NCI-H146 treated with DMSO at 0.1 percent for 48 hours (cell line): ENCODE measurements at regions not wholly inside any gene's neighbourhood (a gene's known extent, or its start where the extent isn't known, plus 50 kb on each side); places are given as distances from the start of the nearest gene placed in this dataset.

Experiments
- DNase-seq: peaks from one replicate; lab custom pipeline; 2025; ENCODE audit not compliant: unreplicated experiment; lab: John Stamatoyannopoulos, UW

DNA sequence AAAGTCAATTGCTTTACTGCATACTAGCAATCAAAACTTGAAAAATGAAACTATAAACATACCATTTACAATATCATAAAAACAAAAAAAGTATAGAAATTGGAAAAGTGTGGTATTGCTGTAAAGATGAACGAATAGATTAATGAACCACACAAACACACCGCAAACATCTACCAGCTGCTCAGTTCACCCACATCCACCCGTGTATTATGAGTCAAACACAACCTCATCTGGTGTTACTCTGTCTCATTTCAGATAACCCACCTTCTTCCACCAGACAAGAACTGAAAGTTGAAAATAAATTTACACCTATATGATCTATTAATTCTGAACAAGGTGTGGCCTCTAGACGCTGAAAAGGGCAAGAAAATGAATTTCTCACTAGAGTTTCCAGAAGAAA, 53.3 kb downstream of the BLID start:
- DNase-seq: no peak

DNA sequence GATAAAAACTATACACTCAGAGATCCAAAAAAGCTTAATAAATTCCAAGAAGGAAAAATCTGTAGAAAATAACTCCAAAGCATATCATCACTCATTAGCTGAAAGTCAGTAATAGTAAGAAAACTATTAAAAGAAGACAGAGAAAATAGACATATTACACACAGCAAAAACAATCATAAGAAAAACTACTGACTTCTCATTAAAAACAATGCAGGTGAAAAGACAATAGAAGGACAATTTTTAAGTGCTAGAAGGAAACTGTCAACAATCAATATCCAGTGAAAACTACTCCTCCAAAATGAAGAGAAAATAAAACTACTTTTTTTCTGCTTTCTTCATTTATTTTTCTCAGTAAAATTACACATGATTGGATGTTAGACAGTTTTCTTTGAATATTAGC, 56.5 kb downstream of the BLID start:
- no peak for DNase-seq

DNA sequence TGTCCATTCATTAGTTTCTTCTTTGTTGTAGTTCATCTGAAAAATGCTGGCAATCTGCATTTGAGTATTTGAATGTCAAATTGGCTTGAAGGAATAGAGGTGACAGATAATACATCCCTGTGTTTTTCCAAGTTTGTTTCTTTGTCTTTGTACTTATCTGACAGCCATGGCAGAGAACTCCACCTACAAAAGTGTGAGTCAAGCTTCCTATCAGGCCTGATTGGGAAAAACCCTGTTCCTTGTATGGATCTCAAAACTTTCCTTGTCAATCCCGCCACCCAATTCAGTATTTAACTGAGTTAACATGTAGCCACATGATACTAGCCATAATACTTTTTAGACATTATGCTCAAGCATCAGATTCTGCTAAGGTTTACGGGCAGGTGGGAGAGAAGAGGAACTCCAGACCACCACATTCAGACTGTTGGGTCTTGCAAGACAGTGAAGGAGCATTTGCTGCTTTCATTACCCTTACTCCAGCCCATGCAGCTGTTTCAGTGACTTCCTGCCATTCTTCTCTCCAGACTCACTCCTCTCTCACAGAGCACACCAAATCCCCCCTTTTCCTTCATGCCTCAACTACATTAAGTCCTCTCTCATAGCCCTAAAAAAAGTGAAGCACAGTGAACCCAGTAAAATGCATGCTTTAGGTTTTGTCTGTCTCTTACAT, 65.9 kb downstream of the BLID start:
- DNase-seq: no peak

DNA sequence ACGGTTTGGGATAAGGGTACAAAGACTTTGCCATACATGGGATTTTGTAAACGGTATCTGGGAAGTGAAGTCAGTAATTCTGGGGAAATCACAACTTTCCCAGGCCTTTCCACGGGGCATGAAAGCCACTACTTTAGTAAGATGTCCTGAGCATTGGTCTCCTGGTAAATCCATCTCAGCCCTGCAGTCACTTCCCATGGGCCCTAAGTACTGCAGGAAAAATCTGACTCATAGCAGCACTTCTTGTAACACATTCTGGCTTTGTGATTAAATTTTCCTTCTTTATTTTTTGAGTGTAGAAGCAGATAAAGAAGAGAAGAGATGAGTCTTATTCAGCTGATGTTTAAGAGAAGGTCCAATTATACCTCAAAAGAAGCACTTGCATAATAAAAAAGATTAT, 67.6 kb downstream of the BLID start:
- DNase-seq: no peak

DNA sequence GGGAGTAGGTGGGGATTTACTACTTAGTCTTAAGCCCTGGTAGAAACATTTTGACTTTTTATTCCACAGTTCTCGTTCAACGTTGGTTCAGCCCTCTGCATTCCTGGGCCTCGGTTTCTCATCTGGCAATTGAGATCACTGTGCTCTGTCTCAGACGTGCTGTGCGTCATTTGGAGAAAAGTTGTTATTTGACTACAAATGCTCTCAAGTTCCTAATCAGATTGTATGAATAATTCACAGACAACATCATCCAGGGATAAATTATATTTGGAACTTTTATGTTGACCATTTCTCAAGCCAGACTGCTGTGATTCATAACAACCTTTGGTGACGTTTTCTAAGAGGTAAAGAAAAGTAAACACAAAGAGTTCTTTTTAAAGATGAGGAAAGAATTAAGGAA, 69.2 kb downstream of the BLID start:
- DNase-seq: no peak

DNA sequence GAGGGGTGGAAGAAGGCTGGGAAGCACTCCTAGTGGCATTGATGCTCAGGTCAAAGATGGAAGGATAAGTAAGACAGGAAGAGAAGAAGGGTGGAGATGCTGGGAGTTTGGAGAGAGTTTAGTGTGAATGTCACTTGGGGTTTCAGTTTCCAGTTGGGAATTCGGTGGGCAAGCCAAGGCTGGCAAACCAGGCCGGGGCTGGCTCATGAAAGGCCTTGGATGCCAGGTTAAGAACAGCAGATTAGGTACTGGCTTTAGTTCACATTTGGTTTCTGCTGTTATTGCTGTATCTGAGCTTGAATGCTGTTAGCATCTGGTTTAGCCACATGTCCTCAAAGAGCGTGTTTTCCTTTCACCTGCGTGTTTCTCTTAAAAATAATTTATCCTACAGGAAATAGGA, 69.6 kb downstream of the BLID start:
- DNase-seq: no peak

DNA sequence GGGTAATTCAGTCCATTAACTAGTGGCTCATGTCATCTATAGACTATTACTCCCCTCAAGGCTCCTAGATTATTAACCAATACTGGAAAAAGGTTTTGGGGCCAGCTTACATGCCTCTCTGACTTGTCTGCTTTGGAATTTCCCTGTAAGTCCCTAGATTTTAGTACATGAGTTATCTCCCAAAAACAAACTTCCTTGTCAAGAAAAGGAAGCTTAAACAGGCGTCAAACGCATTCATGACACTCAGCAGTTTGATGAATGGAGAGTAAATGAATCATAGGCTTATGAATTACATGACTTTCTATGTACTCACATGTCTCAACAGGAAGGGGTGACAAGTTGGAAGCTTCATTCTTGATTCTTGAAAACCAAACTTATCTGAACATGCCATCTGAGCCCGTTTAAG, 70.8 kb downstream of the BLID start:
- DNase-seq: no peak

DNA sequence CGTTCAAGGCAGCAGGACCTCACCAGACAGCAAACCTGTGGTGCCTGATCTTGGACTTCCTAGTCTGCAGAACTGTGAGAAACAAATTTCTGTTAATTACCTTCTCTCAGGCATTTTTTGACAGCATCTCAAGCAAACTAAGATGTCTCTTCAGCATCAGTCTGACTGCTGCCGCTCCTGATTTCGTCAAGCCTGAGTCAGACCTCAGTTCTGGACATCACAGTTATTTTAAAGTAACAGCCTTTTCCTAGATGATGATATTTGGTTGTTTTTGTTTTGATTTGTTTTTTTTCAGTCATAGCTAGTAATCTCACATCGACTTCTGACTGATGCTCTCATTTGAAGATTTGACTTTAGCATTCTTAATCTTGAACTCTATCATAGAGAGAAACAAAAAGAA, 71.9 kb downstream of the BLID start:
- DNase-seq: no peak

DNA sequence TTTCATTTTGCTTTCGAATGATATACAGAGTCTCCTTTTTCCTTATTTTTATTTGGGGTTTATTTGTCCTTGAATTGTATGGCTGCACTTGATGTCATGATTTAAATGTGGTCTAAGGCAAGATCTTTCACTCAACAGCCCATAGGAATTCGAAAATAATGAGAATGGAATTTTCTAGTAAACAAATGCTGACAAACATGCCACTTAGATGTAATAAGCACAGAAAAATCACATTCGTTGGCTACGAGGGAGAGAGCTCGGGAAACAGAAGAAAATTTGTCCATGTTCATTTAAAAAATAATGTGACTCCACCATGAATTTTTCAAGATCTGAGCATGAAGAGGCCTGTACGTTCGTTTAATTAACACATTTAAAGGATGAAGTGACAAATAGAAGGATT, 73.0 kb downstream of the BLID start:
- DNase-seq: no peak

DNA sequence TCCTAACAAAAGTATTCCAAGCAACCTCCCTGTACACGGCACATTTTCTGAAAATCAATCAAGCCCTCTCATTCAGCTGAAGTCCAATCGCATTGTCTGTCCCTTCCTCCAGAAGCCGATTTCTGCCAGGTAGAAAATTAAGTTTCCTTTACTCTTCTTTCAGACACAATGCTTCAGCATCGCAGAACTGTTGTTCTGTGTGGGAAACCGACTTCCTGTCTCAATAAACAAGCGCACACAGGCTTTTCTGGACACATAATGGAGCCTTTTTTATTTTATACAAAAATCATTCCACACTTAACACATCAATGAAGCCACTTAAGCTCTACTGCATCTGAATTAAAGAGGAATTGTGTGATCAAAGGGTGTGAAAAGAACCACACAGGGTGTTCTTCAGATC, 75.6 kb downstream of the BLID start:
- no peak for DNase-seq

DNA sequence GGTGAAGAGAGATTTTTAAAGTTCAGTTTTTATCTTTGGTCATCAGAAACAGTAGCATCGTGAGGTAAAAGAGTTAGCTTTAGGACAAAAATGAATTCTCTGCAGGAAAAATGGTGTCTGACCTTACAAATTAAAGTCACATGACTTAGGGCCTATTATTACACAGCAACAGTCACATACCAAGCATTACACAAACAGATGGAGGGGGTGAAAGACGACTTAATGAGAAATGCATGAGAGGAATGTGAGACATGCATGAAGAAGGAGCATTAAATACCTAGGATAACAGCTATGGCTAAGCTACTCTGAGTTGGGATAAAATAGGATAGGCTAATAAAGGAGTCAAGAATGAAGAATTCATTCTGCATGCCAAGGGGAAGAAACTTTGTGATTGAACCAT, 77.5 kb downstream of the BLID start:
- DNase-seq: no peak

DNA sequence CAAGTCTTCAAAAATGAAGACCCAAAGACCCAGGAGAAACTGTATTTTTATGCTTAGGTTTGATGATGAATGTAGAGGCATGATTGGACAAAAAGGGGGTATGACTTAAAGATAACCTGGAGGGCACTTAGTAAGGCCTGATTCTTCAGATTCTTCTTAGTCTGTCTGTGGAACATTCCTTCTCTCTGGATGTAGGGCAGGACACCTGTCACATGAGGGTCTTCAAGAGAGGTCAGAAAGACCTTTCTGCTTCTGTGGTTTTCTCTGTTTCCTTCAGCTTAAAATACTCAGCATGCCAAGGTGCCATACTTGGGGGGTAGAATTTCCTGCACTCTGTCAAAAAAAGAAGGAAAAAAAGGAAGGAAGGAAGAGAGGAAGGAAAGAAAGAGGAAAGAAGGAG, 78.1 kb downstream of the BLID start:
- no peak for DNase-seq

DNA sequence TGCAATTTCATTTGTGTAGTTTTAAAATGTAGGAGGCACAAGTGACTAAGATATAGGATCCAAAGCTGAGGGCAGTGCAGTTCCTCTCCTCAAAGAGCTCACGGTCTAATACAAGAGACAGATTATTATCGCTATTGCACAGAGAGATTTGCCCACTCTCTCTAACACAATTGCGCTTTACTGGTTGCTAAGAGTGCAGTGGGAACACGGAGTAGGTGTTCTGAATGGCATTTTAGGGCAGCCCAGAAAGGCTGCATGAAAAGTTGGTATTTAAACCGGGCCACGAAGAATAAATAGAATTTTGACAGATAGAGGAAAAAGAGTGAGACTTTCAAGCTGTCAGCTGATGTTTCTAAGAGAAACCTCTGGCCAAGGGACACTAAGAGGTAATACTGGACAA, 79.5 kb downstream of the BLID start:
- no peak for DNase-seq

DNA sequence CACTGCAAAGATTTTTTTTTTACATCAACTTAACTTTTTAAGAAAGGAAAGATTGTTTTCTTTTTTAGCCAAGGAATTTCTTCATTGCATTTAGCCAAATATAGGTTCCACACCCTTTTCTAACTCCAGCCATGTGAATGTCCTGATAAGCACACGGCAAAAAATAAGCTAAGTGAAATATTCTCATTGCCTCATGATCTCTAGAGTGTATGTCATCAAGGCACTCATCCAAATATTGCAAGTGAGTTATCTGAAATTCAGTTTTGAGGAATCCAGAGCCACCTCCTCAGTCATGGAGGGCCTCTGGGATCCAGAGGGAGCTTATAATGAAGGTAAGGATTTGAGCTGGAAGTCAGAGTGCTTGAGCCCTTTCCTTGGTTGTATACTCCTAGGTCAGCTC, 80.0 kb downstream of the BLID start:
- DNase-seq: no peak

DNA sequence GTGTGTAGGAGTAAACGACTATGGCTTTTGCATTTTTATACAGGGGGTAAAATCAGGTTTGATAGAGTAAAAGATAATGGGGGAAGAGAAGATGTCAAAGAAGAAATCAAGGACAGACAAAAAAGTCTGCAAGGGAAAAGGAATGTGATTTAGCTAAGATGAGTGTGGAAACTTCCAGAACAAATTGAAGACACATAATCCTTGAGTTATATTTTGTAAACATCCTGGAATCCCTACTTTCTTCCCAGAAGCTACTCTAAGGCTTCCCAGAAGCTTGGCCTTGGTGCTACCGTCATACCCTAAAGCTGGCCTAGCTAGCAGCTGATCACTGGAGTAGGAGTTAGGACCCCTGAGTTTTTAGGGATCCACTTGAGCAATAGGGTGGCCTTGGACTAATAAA, 82.4 kb downstream of the BLID start:
- no peak for DNase-seq

DNA sequence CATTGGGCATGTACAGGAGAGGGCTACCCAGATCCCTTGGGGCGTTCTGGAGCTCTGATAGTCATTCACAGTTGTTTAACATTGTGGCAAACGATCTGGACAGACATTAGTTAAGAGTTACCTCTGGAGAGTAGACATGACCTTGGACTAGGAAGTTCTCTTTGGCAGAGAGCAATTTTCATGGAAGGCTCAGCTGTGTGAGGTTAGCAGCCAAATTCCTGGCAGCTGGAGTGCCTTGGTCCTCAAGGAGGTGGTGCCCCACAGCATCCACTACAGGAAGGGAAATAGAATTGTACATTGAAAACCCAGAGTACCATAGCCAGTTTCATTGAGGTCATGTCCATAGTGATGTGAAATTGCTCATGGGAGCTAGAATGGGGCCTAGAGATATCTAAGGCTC, 82.8 kb downstream of the BLID start:
- DNase-seq: no peak

DNA sequence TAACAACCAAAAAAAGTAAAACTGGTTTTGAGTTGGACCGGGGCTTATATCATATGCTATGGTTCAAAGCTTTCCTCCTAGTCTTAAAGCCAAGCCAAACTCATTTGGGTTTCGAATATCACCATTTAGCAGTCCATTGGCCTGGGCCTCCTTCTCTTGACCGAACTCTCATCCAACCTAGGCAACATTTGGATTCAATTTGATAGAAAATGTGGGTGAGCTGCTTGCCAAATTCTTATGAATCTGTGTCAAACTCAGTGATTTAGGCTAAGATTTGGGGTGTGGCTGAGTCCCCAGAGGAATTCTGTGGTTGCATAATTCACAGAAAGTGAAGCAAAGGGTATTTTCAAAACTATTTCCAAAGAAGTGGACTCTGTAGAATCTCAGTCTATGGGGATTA, 83.7 kb downstream of the BLID start:
- no peak for DNase-seq

DNA sequence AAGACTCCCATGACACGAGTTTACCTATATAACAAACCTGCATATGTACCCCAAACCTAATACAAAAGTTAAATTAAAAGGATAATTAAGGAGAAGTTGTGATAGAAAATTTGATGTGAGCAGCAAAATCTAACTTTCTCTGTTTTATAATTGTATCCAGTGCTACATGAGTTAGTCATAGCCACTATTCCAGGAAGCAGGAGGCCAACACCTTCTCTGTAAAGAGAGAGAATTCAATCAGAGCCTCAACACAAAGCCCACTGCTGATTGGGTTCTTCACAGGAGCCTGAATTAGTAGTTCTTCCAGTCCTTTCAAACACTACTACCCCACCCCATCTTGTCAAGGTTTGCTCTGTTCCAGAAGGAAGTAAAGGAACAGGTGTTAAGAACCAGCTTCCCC, 84.2 kb downstream of the BLID start:
- DNase-seq: no peak

DNA sequence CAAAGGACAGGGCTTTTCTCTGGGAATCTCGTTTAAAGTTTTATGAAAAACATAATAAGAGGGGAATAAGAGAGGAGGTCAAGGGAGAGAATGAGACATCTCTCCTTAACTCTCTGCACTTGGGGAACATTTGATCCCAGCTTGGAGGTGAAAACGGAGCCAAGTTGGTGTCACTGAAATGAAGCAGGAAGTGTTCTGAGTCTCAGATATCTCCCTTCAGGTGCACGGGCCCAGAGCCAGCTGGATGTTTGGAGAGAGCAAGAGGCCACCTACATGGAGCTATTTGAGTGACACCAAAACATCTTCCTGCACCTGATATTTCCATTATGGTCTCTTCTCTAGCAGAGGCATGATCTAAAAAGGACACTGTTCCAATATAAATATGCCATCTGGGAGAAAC, 85.7 kb downstream of the BLID start:
- DNase-seq: no peak

DNA sequence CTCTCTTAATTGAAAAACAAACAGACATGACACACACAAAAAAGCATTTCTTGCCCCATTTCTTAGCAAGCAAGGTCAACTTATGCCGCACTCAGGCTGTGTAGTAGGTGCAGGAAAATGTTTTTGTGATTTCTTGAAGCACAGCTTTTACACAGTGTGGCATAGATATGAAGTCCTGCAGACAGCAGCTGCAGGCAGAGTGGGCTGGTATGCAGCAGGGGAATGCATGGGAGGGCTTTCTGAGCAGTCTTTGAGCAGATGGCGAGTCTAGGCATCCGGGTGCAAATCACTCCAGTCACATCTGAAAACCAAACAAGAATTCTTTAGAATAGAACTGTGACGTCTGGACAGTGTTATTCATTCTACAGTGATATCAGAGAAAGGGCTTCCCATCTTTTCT, 87.5 kb downstream of the BLID start:
- no peak for DNase-seq

DNA sequence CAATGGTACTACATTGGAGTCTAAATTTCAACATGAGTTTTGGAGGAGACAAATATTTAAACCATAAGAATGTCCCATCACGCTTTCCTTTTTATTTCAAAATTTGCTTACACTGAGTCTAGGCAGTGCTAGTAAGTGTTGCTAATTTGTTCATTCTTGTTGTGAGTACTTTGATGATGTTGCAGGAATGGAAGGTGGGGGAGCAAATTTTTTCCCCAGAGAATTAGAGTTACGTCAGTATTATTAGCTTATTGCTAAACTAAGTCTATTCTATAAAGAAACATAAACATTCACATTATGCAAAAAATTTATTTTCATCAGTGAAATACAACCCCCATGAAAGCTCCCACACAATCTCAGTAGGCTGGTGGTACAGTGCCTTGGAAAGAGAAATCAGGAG, 88.0 kb downstream of the BLID start:
- no peak for DNase-seq

DNA sequence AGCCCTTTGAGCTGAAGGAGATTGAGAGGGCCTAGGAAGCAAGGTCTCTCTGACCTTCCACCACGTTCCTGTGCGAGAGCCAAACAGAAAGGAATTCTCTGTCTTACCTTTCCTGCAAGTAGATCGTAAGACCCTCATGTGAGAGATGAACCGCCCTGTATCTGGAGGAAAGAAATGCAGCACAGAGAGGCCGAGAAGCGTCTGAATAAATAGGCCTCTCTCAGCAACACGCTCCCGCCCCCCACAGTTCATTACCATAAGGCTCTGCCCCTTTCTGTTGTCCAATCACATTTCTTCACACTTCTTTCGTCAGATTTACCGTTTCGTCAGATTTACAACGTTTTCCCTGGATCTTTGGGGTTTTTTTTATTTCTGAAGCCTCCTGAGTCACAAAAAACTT, 90.3 kb downstream of the BLID start:
- DNase-seq: no peak

DNA sequence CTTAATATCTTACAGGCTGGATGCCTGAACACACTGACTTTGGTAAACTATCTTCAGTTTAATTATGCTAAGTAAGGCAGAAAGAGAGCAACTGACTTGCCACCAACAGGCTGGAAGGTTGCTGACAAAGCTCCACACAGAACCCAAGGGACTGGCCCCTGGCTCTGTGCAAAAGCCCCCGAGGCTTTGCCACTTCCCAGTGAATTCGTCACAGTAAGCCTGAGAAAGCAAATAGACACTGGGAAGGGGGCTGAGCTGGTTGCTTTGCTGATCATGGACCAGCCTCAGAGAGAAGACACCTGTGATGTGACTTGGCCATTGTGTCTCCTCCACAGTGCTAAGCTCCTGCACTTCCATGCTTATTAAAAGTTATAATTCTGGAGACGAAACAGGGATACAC, 91.7 kb downstream of the BLID start:
- no peak for DNase-seq
